H1 (cell line): ENCODE measurements at regions not wholly inside any gene's neighbourhood (a gene's known extent, or its start where the extent isn't known, plus 50 kb on each side); places are given as distances from the start of the nearest gene placed in this dataset.

Experiments
- CTCF ChIA-PET: fragments of 300-600 bp; sonication (Branson Sonifier 250); formaldehyde crosslinking; loops from one replicate; lab custom pipeline; 2021; ENCODE audit not compliant: partially characterized antibody; lab: Charles Lee
- POLR2A ChIA-PET: fragments of 300-600 bp; sonication (Branson Sonifier 250); formaldehyde crosslinking; loops from one replicate; lab custom pipeline; 2021; ENCODE audit warnings: inconsistent platforms; ENCODE audit not compliant: partially characterized antibody; lab: Charles Lee
- DNase-seq, 2 experiments: peaks; one replicate each; pipeline versions ENCODE4 v3.0.0 to v3.0.0-alpha.2; 2010 to 2022; ENCODE audit warnings: low spot score in 2 of 2, low read depth in 1 of 2, mixed read lengths in 1 of 2
- FAIRE-seq: peaks from 2 replicates; lab custom pipeline; 2011; peaks lifted over from hg19 to GRCh38; lab: Jason Lieb, UNC
- H2AFZ ChIP-seq: 2 replicates; pipeline ENCODE4 v1.8.1; 2012; ENCODE audit warnings: low read length, inconsistent platforms
- H2AK5ac ChIP-seq: 2 replicates; pipeline ENCODE4 v1.6.1; 2013; ENCODE audit warnings: low read depth, low read length
- H2BK120ac ChIP-seq: replicated peaks from 2 replicates; pipeline ENCODE3; 2013; ENCODE audit warnings: low read depth, low read length, inconsistent platforms
- H2BK12ac ChIP-seq: 2 replicates; pipeline ENCODE4 v1.6.1; 2013; ENCODE audit warnings: low read depth, low read length
- H2BK15ac ChIP-seq: 2 replicates; pipeline ENCODE4 v1.6.1; 2013; ENCODE audit warnings: low read length
- H2BK20ac ChIP-seq: 2 replicates; pipeline ENCODE4 v1.6.1; 2013; ENCODE audit warnings: low read length
- H2BK5ac ChIP-seq: 2 replicates; pipeline ENCODE4 v1.6.1; 2013; ENCODE audit warnings: low read depth, low read length
- H3K14ac ChIP-seq: 2 replicates; pipeline ENCODE4 v1.6.1; 2013; ENCODE audit warnings: inconsistent platforms; ENCODE audit not compliant: insufficient read length
- H3K18ac ChIP-seq: 2 replicates; pipeline ENCODE4 v1.6.1; 2013; ENCODE audit warnings: low read length; ENCODE audit errors: extremely low read depth
- H3K23ac ChIP-seq: 2 replicates; pipeline ENCODE4 v1.6.1; 2013; ENCODE audit warnings: inconsistent platforms; ENCODE audit not compliant: insufficient read length
- H3K23me2 ChIP-seq: 2 replicates; pipeline ENCODE4 v1.6.1; 2013; ENCODE audit warnings: low read depth, low read length
- H3K27ac ChIP-seq: 2 replicates; pipeline ENCODE4 v1.6.1; 2011; ENCODE audit warnings: low read depth, low read length, inconsistent platforms
- H3K27me3 ChIP-seq, 4 experiments: replicated peaks in 1 of 4; 1 replicate in 1 of 4; 2 replicates in 3 of 4; pipeline versions ENCODE4 v1.6.1 to v1.8.1; 2011 to 2013; ENCODE audit warnings: low read length in 3 of 4, mild to moderate bottlenecking in 3 of 4, inconsistent platforms in 2 of 4, mixed read lengths in 2 of 4, moderate library complexity in 1 of 4; ENCODE audit not compliant: control insufficient read depth in 3 of 4, insufficient read depth in 3 of 4; ENCODE audit errors: extremely low read depth in 1 of 4
- H3K36me3 ChIP-seq, 4 experiments: 2 replicates each; pipeline versions ENCODE4 v1.6.1 to v1.8.1; 2011 to 2013; ENCODE audit warnings: mild to moderate bottlenecking in 4 of 4, low read length in 3 of 4, moderate library complexity in 2 of 4, control low read depth in 1 of 4, inconsistent platforms in 1 of 4; ENCODE audit not compliant: insufficient read depth in 4 of 4, control insufficient read depth in 2 of 4
- H3K4ac ChIP-seq: replicated peaks from 2 replicates; pipeline ENCODE3; 2013; ENCODE audit warnings: low read length, low read depth, mixed read lengths, inconsistent platforms; ENCODE audit not compliant: insufficient read length
- H3K4me1 ChIP-seq, 4 experiments: replicated peaks in 1 of 4; 1 replicate in 1 of 4; 2 replicates in 3 of 4; pipeline versions ENCODE4 v1.6.1 to v1.8.1; 2011 to 2013; ENCODE audit warnings: low read length in 3 of 4, inconsistent platforms in 2 of 4, mixed read lengths in 1 of 4; ENCODE audit not compliant: insufficient read depth in 4 of 4, control insufficient read depth in 3 of 4
- H3K4me2 ChIP-seq, 2 experiments: 2 replicates each; pipeline versions ENCODE4 v1.6.1 to v1.8.1; 2011 to 2013; ENCODE audit warnings: low read depth in 2 of 2, low read length in 2 of 2, control low read depth in 1 of 2, inconsistent platforms in 1 of 2, mild to moderate bottlenecking in 1 of 2; ENCODE audit not compliant: insufficient read depth in 1 of 2
- H3K4me3 ChIP-seq, 4 experiments: fragments of 200-600, 300-600 bp in 1 of 4; sonication (generic), shearing (Covaris generic), sonication (Bioruptor Twin) in 1 of 4; 2 replicates each; pipeline versions ENCODE4 v1.5.1 to v1.8.1; 2011 to 2016; ENCODE audit warnings: low read length in 4 of 4, low read depth in 3 of 4, control low read depth in 2 of 4, inconsistent platforms in 2 of 4, mild to moderate bottlenecking in 2 of 4, mixed read lengths in 1 of 4, moderate library complexity in 1 of 4; ENCODE audit not compliant: insufficient read depth in 2 of 4; ENCODE audit errors: extremely low read depth in 1 of 4
- H3K56ac ChIP-seq: replicated peaks from 2 replicates; pipeline ENCODE3; 2013; ENCODE audit warnings: low read depth, mild to moderate bottlenecking, mixed read lengths, low read length, inconsistent platforms; ENCODE audit not compliant: insufficient read length
- H3K79me1 ChIP-seq: 2 replicates; pipeline ENCODE4 v1.6.1; 2013; ENCODE audit warnings: low read depth, low read length, control low read depth
- H3K79me2 ChIP-seq, 2 experiments: 2 replicates each; pipeline versions ENCODE4 v1.6.1 to v1.8.1; 2012 to 2013; ENCODE audit warnings: low read length in 2 of 2, mild to moderate bottlenecking in 2 of 2, inconsistent platforms in 1 of 2; ENCODE audit not compliant: insufficient read depth in 2 of 2, control insufficient read depth in 1 of 2
- H3K9ac ChIP-seq, 4 experiments: replicated peaks in 1 of 4; 1 replicate in 1 of 4; 2 replicates in 3 of 4; pipeline versions ENCODE4 v1.6.1 to v1.8.1; 2011 to 2013; ENCODE audit warnings: low read depth in 3 of 4, low read length in 3 of 4, control low read depth in 2 of 4, mild to moderate bottlenecking in 2 of 4, moderate library complexity in 2 of 4, inconsistent platforms in 1 of 4; ENCODE audit errors: extremely low read depth in 1 of 4
- H3K9me3 ChIP-seq, 2 experiments: 2 replicates each; pipeline versions ENCODE4 v1.6.1 to v1.8.1; 2012 to 2013; ENCODE audit warnings: mild to moderate bottlenecking in 2 of 2, moderate library complexity in 2 of 2, control low read depth in 1 of 2, inconsistent platforms in 1 of 2, low read depth in 1 of 2, low read length in 1 of 2, mixed read lengths in 1 of 2; ENCODE audit not compliant: insufficient read depth in 2 of 2
- H4K20me1 ChIP-seq, 2 experiments: replicated peaks in 1 of 2; 2 replicates each; pipeline versions ENCODE3 to v1.8.1; 2011 to 2013; ENCODE audit warnings: inconsistent platforms in 2 of 2, low read length in 2 of 2, mild to moderate bottlenecking in 1 of 2; ENCODE audit not compliant: insufficient read depth in 2 of 2, control insufficient read depth in 1 of 2
- H4K5ac ChIP-seq: 2 replicates; pipeline ENCODE4 v1.6.1; 2013; ENCODE audit warnings: low read length, low read depth, mixed read lengths, inconsistent platforms; ENCODE audit not compliant: insufficient read length
- H4K8ac ChIP-seq: 2 replicates; pipeline ENCODE4 v1.8.0; 2013; ENCODE audit warnings: mild to moderate bottlenecking, moderate library complexity, low read length, inconsistent platforms; ENCODE audit not compliant: insufficient read depth; ENCODE audit errors: extremely low read depth
- H4K91ac ChIP-seq: replicated peaks from 2 replicates; pipeline ENCODE3; 2013; ENCODE audit warnings: low read length, mixed read lengths, inconsistent platforms; ENCODE audit not compliant: insufficient read length
- CEBPB ChIP-seq: IDR thresholded peaks from 2 replicates; pipeline ENCODE4 v1.6.1; 2012; ENCODE audit warnings: low read depth, low read length
- MAX ChIP-seq: IDR thresholded peaks from 2 replicates; pipeline ENCODE4 v1.6.1; 2012; ENCODE audit warnings: inconsistent platforms
- SP4 ChIP-seq: IDR thresholded peaks from 2 replicates; pipeline ENCODE4 v1.6.1; 2012; ENCODE audit warnings: low read length, inconsistent platforms
- WGBS, 2 experiments: shearing (Covaris generic) in 1 of 2; methylation state at CpG; one replicate each; pipeline versions ENCODE4 v1.1.6 to v1.1.7; 2013 to 2015; ENCODE audit warnings: low lambda C conversion rate in 2 of 2, mixed read lengths in 2 of 2, inconsistent platforms in 1 of 2, low coverage in 1 of 2, missing lambda C conversion rate in 1 of 2; ENCODE audit not compliant: insufficient replicate concordance in 2 of 2, insufficient coverage in 1 of 2, insufficient read length in 1 of 2; ENCODE audit errors: extremely low coverage in 1 of 2, missing lambda C conversion rate in 1 of 2; 5-methylcytosine and 5-hydroxymethylcytosine counted together

DNA sequence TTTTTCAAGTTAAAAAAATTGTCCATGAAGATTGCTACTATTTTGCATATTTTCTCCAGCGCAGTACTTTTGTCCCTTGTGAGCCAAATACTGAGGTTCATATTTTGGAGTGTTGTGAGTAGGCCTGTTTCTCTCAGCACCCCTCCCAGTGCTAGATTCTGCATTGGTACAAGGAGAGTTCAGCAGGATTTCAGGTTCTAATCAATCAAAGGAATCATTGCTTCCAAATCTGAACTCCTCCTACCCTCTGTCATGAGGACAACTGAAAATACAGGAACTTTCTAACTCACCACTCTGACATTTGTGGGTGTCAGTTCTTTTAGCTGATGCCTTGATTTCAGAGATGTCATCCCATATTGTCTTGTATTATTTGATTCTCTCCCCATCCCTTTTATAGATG, 299.9 kb downstream of the FZD1 start:
- H3K4ac ChIP-seq = no peak overlapping the region
- no peaks in the 10 kb centered on the region for H3K36me3 ChIP-seq
- H3K79me1 ChIP-seq = no peaks in the 10 kb centered on the region
- no peak overlapping the region for H4K5ac ChIP-seq
- POLR2A ChIA-PET = no interaction called here
- no peak overlapping the region for H2BK5ac ChIP-seq
- CTCF ChIA-PET = no interaction called here
- H3K79me2 ChIP-seq = no peaks in the 10 kb centered on the region
- no peak overlapping the region for H3K23ac ChIP-seq
- H3K9me3 ChIP-seq = no peaks in the 10 kb centered on the region
- no peak overlapping the region for H2AK5ac ChIP-seq
- H2BK20ac ChIP-seq = no peak overlapping the region
- H3K4me1 ChIP-seq = no peaks in the 10 kb centered on the region; a peak in 2 of 7 replicates
- H3K18ac ChIP-seq = no peak overlapping the region
- H3K23me2 ChIP-seq = no peaks in the 10 kb centered on the region; the same call in none of the 2 replicates
- H3K56ac ChIP-seq = no peak overlapping the region
- no peak for FAIRE-seq
- H3K27ac ChIP-seq = no peak overlapping the region
- no peak for DNase-seq
- H3K4me3 ChIP-seq = no peak overlapping the region
- no peak overlapping the region for H3K4me2 ChIP-seq
- H4K8ac ChIP-seq = no peak overlapping the region
- no peak overlapping the region for H2BK15ac ChIP-seq
- no peak overlapping the region for H3K9ac ChIP-seq
- H3K14ac ChIP-seq = no peak overlapping the region
- H3K27me3 ChIP-seq = no peaks in the 10 kb centered on the region
- no peak overlapping the region for H2BK120ac ChIP-seq
- WGBS, 2 experiments = 96% methylated on average over 1 of the region's 1 CpG; no CpG with 5 or more reads in 1 of the 2 experiments
- no peak overlapping the region for H4K91ac ChIP-seq
- no peak overlapping the region for H2BK12ac ChIP-seq
- H2AFZ ChIP-seq = no peak overlapping the region
- no peaks in the 10 kb centered on the region for H4K20me1 ChIP-seq
- TF ChIP-seq MAX (no peak), CEBPB (no peak), SP4 (no peak)
